ENCODE measurements at regions not wholly inside any gene's neighbourhood (a gene's known extent, or its start where the extent isn't known, plus 50 kb on each side); places are given as distances from the start of the nearest gene placed in this dataset.

- no peak for DNase-seq
Observed at GRCh38 chr2:76447294-76447693, 736.6 kb upstream of the GCFC2 start.

- no peak for DNase-seq
Observed at GRCh38 chr2:76446872-76447271, 736.2 kb upstream of the GCFC2 start.

DNA sequence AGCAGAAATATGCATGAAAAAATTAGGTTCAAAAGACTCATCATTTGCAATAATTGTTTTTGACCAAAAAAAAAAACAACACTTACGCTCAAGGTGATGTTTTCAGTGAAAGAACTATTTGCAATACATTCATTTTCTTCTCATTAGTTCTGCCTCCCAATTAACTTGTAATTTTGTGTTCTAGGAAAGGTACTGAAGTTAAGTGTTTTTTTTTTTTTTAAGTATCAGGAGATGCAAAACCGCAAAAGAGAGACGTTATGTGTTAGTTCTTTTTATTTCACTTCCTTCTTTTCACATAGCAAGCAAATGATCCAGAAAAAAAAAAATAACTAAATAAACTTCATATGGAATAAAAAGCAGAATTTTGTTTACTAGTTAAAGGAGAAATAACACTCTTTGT lies 735.2 kb upstream of the GCFC2 start:
- DNase-seq, result no peak

DNA sequence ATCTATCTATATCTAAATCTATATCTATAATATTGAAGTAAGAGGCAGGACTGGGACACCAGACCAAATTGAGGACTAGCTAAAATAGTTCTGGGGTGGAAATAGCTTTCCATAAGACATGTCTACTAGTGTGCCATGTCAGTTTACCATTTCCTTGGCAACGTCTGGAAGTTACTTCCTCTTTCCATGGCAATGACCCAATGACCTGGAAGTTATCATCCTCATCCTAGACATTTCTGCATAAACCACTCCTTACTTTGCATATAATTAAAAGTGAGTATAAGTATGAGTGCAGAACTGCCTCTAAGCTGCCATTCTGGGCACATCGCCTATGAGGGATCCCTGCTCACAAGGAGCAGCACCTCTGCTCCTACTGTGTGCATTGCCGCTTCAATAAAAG lies 734.0 kb upstream of the GCFC2 start:
- no peak for DNase-seq

- no peak for DNase-seq
Observed at GRCh38 chr2:76437564-76437963, 726.8 kb upstream of the GCFC2 start.

GRCh38 chr2:76429374-76429773 lies 718.7 kb upstream of the GCFC2 start:
- no peak for DNase-seq

GRCh38 chr2:76427452-76427851 lies 716.7 kb upstream of the GCFC2 start:
- no peak for DNase-seq

GRCh38 chr2:76415821-76416220 lies 705.1 kb upstream of the GCFC2 start:
- DNase-seq, result no peak

GRCh38 chr2:76413436-76413835 lies 702.7 kb upstream of the GCFC2 start:
- DNase-seq, result no peak

- DNase-seq, result no peak
Observed at GRCh38 chr2:76406134-76406855, 695.6 kb upstream of the GCFC2 start.

DNA sequence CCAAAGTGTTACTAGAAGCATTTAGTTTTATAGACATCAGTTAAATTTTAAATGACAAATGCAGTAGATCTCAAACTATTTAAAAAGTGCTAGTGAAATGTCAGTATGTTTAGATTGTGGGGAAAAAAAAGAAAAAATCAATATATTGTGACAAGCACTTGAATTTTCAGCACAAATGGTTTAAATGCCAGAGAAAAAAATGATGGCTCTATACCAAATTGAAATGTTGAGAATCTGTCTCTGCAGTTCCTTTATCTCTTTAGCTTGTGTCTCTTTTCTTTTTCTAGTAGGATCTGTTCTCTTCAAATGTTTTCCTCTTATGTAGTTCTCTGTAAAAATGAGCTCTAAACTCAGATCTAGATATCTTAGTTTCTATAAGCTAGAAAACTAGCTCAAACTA lies 682.6 kb upstream of the GCFC2 start:
- no peak for DNase-seq

- DNase-seq, result no peak
Observed at GRCh38 chr2:76391678-76392077, 681.0 kb upstream of the GCFC2 start.

DNA sequence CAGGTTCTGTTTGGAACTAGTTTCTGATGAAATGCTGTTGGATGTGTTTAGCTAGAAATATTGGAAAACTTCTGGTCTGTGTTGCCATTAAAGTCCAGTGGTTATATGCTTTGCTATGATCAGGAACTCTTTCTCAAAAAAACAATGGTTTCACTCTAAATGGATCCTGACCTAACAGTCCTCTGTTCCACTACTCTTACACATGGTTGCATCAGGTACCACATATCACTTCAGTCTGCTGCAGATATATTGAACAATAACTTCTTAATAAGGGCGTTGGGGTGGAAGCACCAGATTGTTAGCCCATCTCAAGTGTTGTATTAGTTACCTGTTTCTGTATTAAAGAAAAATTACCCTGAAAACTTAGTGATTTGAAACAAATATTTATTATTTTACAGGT lies 676.6 kb upstream of the GCFC2 start:
- no peak for DNase-seq

DNA sequence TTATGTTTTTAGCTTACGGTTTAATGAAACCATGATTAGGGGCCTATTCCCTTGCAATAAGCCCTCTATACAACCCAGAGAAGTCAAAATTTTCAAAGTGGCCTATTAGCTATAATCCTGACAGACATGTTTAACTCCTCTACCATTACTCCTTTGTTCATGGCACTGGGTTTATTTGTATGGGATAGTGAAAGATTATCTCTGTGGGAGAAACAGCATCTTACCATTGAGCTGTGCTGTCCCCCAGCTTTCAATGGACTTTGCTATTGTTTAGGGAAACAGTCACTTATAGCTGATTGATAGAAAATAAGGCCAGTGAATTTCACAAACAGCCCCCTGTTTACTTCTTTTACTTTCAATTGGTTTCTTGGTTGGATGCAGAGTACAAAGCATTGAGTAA lies 675.2 kb upstream of the GCFC2 start:
- DNase-seq, result no peak

GRCh38 chr2:76381624-76382023 lies 670.9 kb upstream of the GCFC2 start:
- no peak for DNase-seq

DNA sequence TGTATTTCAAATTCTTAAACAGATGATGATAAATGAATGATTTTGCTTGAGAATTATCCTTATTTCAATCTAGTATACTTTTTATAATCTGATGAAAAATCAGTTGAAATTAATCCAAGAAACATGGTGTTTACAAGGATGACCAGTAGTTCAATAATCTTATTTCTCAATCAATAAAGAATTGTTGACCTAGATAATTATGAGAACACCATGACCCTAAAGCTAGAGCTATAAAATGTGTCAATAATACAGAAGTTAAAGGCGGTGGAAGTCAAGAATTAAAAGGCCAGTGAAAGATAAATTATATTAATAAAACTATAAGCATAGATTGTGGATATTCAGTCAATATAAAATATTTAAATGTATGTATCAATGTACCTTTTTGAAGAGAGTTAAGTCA lies 667.4 kb upstream of the GCFC2 start:
- DNase-seq, result no peak

GRCh38 chr2:76341439-76341838 lies 630.7 kb upstream of the GCFC2 start:
- no peak for DNase-seq

- no peak for DNase-seq
Observed at GRCh38 chr2:76332871-76333270, 622.2 kb upstream of the GCFC2 start.

- no peak for DNase-seq
Observed at GRCh38 chr2:76330865-76331264, 620.1 kb upstream of the GCFC2 start.

GRCh38 chr2:76326636-76327035 lies 615.9 kb upstream of the GCFC2 start:
- no peak for DNase-seq

DNA sequence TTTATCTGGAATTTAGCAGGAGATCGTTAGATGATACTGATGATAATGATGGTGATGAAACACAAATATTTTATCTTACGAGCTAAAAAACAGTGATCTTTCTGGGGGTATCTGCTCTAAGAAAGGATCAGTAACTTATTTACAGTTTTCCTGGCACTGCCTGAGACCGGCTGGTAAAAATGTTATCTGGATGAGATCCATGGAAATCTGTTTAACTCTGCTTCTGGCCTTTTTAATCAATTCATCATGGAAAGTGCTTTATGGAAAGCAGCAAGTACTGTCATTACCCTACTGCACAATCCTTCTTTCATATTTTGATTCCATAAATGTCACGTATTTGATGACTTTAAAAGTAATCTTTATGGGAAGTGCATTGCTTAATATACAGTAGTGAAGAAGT lies 612.7 kb upstream of the GCFC2 start:
- no peak for DNase-seq

DNA sequence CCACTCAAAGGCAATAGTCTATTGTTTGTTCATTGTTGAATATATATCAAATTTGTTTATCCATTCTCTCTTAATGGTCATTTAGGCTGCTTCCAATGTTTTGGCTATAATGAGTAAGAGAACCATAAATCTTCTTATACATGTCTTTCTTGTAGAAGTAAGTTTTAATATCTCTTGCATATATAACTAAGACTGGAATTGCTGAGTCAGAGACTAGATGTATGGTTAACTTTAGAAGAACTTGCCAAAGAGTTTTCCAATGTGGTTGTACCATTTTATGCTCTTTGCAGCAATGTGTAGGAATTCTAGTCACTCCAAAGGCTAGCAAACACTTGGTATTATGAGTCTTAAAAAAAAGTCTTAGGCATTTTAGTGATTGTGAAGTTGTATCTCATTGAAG lies 610.0 kb upstream of the GCFC2 start:
- DNase-seq, result no peak

DNA sequence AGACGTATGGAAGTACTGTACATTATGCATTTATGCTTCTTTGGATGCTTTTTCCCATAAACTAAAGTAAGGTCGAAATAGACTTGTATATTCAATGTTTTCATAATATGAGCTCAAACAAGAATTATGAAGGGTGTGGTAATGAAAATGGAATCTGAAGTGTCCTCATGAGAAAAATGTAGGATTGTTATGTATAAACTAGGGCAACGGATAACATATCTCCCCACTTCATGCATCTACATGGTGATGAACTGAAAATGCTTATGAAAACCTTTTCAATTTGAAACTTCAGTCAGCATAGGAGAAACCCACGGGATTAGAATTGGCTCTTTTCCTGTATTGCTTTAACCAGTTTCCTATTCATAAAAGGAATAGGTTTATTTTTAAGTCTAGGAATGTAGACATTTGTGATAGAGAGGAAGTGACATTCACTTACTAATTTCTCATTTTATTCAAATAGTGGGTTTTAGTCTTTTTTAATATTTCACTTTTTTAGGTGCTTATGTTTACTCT lies 608.2 kb upstream of the GCFC2 start:
- no peak for DNase-seq

- DNase-seq, result no peak
Observed at GRCh38 chr2:76316691-76317090, 606.0 kb upstream of the GCFC2 start.

DNA sequence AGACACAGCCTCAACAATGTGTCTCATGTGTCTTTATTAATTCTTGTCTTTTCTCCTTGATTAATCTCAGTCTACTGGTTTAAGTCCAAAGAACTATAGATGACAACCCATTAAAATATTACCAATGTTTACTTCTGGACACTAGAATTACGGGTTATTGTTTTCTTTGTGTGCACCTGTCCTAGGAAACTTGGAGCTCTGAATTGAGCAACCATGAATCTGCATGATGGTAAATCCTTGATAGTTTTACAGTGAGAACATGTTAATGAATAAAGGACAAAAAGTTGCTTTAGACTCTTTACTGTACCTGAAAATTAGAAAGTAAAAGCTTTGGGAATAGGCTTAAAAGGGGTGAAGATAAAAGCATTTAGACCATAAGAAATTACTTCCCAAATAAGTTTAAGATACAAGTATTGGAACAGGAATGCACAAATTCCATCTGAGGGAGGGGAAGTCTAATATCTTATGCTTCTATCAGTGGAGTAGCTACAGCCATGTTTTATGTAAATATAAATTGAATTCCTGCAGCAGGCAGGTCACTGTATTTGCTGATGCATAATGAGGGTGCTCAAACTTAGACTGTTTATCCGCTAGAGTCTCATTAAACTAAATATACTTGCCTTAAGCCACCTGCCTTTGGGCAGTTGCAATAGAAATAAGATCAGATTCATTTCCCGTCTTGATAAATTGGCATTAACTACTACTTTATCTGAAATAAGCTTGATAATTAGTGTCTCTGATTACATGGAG lies 603.7 kb upstream of the GCFC2 start:
- DNase-seq, result no peak
